ENCODE measurements at regions not wholly inside any gene's neighbourhood (a gene's known extent, or its start where the extent isn't known, plus 50 kb on each side); places are given as distances from the start of the nearest gene placed in this dataset.

- BruUV-seq (replicated peaks): no TSS peak
- Histone ChIP-seq H3K9me3 (no peaks in the 10 kb centered on the region), H3K36me3 (ENCODE audit: control insufficient read depth, insufficient read depth, low read length) (no peaks in the 10 kb centered on the region), H3K27me3 (replicated peaks; ENCODE audit: control insufficient read depth, insufficient read depth, low read length) (no peaks in the 10 kb centered on the region), H3K4me1 (no peaks in the 10 kb centered on the region), H3K4me3 (ENCODE audit: low read depth, low read length) (no peak overlapping the region)
- Mint-ChIP-seq H3K4me1 (ENCODE audit: low read depth, unreplicated experiment) (no peaks in the 10 kb centered on the region), H3K27me3 (ENCODE audit: insufficient read depth, unreplicated experiment) (peaks cover 3% of the 10 kb centered on the region), H3K4me3 (ENCODE audit: unreplicated experiment) (no peak overlapping the region), H3K36me3 (ENCODE audit: insufficient read depth, unreplicated experiment) (no peaks in the 10 kb centered on the region), H3K27ac (ENCODE audit: unreplicated experiment) (no peak overlapping the region), H3K9me3 (ENCODE audit: unreplicated experiment) (no peaks in the 10 kb centered on the region)
- DNase-seq: no peak
- intact Hi-C loops (cut with micrococcal nuclease; ENCODE audit: unreplicated experiment): loop anchor here (1.0 kb wide), 2 partner anchors 216 to 707 kb away; partner anchors contain the start of gene ACKR3
- no peak for TF ChIP-seq CTCF (IDR thresholded peaks at IDR 0.05; ENCODE audit: insufficient read depth in 1 of 2, low read depth in 1 of 2, low read length in 1 of 2, severe bottlenecking in 1 of 2, unreplicated experiment in 1 of 2)
- POLR2A ChIA-PET: no interaction called here
- CTCF ChIA-PET: interaction anchor here (0.7 to 0.9 kb wide), 2 partner anchors 215 to 1272 kb away, joined by 3 read pairs; no protein-coding TSS in a partner anchor
These were observed 89.4 kb upstream of the ASB18 start for GRCh38 chr2:236353594-236353942.

GRCh38 chr2:236354056-236354940, 90.1 kb upstream of the ASB18 start:
- BruUV-seq (replicated peaks): no TSS peak
- POLR2A ChIA-PET: no interaction called here
- H3K27ac Mint-ChIP-seq (ENCODE audit: unreplicated experiment): no peak overlapping the region
- no peaks in the 10 kb centered on the region for H3K36me3 ChIP-seq (ENCODE audit: control insufficient read depth, insufficient read depth, low read length)
- H3K4me3 Mint-ChIP-seq (ENCODE audit: unreplicated experiment): no peak overlapping the region
- no peak overlapping the region for H3K4me3 ChIP-seq (ENCODE audit: low read depth, low read length)
- H3K36me3 Mint-ChIP-seq (ENCODE audit: insufficient read depth, unreplicated experiment): no peaks in the 10 kb centered on the region
- H3K27me3 ChIP-seq (replicated peaks; ENCODE audit: control insufficient read depth, insufficient read depth, low read length): no peaks in the 10 kb centered on the region
- no peaks in the 10 kb centered on the region for H3K9me3 Mint-ChIP-seq (ENCODE audit: unreplicated experiment)
- intact Hi-C loops (cut with micrococcal nuclease; ENCODE audit: unreplicated experiment): no loop called here
- H3K4me1 Mint-ChIP-seq (ENCODE audit: low read depth, unreplicated experiment): no peaks in the 10 kb centered on the region
- DNase-seq: no peak
- H3K27me3 Mint-ChIP-seq (ENCODE audit: insufficient read depth, unreplicated experiment): peaks cover 3% of the 10 kb centered on the region
- no peaks in the 10 kb centered on the region for H3K4me1 ChIP-seq
- no peak for TF ChIP-seq CTCF (IDR thresholded peaks at IDR 0.05; ENCODE audit: insufficient read depth in 1 of 2, low read depth in 1 of 2, low read length in 1 of 2, severe bottlenecking in 1 of 2, unreplicated experiment in 1 of 2)
- CTCF ChIA-PET: no interaction called here
- H3K9me3 ChIP-seq: no peaks in the 10 kb centered on the region

- no peaks in the 10 kb centered on the region for H3K4me1 ChIP-seq
- Mint-ChIP-seq H3K4me1 (ENCODE audit: low read depth, unreplicated experiment) (no peaks in the 10 kb centered on the region), H3K27ac (ENCODE audit: unreplicated experiment) (no peak overlapping the region), H3K27me3 (ENCODE audit: insufficient read depth, unreplicated experiment) (peaks cover 3% of the 10 kb centered on the region), H3K4me3 (ENCODE audit: unreplicated experiment) (no peak overlapping the region), H3K9me3 (ENCODE audit: unreplicated experiment) (no peaks in the 10 kb centered on the region), H3K36me3 (ENCODE audit: insufficient read depth, unreplicated experiment) (no peaks in the 10 kb centered on the region)
- intact Hi-C loops (cut with micrococcal nuclease; ENCODE audit: unreplicated experiment): no loop called here
- no peaks in the 10 kb centered on the region for H3K27me3 ChIP-seq (replicated peaks; ENCODE audit: control insufficient read depth, insufficient read depth, low read length)
- ChIA-PET POLR2A (no interaction called here), CTCF (no interaction called here)
- no peaks in the 10 kb centered on the region for H3K9me3 ChIP-seq
- no TSS peak for BruUV-seq (replicated peaks)
- no peak for TF ChIP-seq CTCF (IDR thresholded peaks at IDR 0.05; ENCODE audit: insufficient read depth in 1 of 2, low read depth in 1 of 2, low read length in 1 of 2, severe bottlenecking in 1 of 2, unreplicated experiment in 1 of 2)
- H3K36me3 ChIP-seq (ENCODE audit: control insufficient read depth, insufficient read depth, low read length): no peaks in the 10 kb centered on the region
- no peak overlapping the region for H3K4me3 ChIP-seq (ENCODE audit: low read depth, low read length)
- no peak for DNase-seq
These were observed 90.9 kb upstream of the ASB18 start for GRCh38 chr2:236354973-236355595.
